Stimulated activated CD8-positive, alpha-beta memory T cell treated with anti-CD3 and anti-CD28 coated beads, Interleukin-15, amount 100 ng/mL, for 1 hour (primary cell): ENCODE measurements at regions not wholly inside any gene's neighbourhood (a gene's known extent, or its start where the extent isn't known, plus 50 kb on each side); places are given as distances from the start of the nearest gene placed in this dataset.

Source experiments
- DNase-seq: peaks from one replicate; pipeline ENCODE4 v3.0.0-alpha.2; 2020; ENCODE audit warnings: low read depth

DNA sequence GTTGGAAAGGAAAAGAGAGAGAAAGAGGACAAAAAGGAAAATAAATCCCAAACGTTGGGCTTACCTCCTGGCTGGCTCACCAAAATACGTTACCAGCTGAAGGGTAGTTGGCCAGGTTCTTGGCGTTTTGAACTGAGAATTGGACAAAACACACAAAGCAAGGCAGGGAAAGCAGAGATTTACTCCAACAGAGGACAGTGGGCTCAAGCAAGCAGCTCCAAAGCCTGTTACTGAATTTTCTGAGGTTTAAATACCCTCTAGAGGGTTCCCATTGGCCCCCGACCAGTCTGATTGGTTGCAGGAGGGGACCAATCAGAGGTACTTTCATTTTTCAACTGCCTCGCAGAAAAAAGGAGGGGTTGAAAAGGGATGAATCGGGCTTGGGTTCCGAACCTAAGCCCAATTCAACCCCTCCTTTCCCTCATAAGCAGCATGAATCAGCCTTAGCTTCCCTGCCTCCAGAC lies 55.6 kb upstream of the ALOX12 start:
- DNase-seq = no peak

DNA sequence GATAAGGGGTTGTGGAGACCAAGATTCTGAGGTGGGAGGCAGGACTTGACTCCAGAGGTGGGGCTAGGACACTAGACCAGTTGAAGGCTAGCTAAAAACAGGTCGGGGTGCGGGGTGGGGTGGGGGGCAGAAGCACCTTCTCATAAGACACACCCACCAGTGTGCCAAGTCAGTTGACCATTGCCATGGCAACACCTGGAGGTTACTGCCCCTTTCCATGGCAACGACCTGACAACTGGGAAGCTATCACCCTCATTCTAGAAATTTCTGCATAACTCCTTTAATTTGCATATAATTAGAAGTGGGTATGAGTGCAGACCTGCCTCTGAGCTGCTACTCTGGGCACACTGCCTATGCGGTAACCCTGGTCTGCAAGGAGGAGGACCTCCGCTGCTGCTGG lies 53.9 kb upstream of the ALOX12 start:
- DNase-seq = no peak

DNA sequence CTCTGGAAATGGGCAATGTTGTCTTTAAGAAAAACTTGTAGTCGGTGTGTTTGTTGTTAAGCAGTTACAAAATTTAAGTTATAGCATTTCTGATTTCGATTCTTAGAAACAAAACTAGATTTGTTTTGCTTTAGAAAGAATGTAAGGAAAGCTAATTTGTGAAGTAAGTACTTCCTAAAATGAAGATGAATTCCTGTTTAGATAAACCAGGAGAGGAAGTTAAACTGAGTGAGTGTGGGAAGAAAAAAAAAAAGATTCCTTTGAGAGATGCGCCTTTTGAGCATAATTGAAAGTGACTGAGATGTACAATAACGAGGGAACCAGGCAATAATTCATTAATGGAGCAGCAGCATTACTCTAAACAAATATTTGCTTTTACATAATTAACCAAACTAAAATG lies 52.4 kb upstream of the ALOX12 start:
- DNase-seq = no peak
